ENCODE measurements at regions not wholly inside any gene's neighbourhood (a gene's known extent, or its start where the extent isn't known, plus 50 kb on each side); places are given as distances from the start of the nearest gene placed in this dataset.
A peak's percentile ranks its signal among the peaks of the same experiment; 100 is the strongest.

DNA sequence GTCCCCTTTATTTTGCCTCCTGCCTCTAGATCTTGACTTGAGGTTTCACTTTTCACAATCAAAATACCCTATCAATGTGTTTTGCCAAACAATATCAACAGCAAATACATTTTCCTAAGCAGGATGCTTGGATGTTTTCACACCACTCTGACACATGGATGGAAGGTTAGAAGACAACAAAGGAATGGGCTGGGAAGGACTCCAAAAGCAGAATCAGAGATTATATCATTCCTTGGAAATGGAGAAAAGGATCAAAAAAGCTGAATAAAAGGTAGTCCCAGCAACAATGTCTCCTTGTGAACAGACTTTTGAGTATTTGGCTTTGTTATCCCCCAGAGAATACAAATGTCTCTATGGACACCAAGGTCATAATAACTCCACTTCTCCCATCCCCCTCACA, 170.8 kb downstream of the ETAA1 start:
- no peak overlapping the region for H3K4me3 ChIP-seq (ENCODE audit: low read length)
- TF ChIP-seq, protein P1, sequence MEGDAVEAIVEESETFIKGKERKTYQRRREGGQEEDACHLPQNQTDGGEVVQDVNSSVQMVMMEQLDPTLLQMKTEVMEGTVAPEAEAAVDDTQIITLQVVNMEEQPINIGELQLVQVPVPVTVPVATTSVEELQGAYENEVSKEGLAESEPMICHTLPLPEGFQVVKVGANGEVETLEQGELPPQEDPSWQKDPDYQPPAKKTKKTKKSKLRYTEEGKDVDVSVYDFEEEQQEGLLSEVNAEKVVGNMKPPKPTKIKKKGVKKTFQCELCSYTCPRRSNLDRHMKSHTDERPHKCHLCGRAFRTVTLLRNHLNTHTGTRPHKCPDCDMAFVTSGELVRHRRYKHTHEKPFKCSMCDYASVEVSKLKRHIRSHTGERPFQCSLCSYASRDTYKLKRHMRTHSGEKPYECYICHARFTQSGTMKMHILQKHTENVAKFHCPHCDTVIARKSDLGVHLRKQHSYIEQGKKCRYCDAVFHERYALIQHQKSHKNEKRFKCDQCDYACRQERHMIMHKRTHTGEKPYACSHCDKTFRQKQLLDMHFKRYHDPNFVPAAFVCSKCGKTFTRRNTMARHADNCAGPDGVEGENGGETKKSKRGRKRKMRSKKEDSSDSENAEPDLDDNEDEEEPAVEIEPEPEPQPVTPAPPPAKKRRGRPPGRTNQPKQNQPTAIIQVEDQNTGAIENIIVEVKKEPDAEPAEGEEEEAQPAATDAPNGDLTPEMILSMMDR (conservative IDR thresholded peaks at IDR 0.05; ENCODE audit: low read length) = no peak
- peak; percentile 44 for DNase-seq (ENCODE audit: low read depth)

DNA sequence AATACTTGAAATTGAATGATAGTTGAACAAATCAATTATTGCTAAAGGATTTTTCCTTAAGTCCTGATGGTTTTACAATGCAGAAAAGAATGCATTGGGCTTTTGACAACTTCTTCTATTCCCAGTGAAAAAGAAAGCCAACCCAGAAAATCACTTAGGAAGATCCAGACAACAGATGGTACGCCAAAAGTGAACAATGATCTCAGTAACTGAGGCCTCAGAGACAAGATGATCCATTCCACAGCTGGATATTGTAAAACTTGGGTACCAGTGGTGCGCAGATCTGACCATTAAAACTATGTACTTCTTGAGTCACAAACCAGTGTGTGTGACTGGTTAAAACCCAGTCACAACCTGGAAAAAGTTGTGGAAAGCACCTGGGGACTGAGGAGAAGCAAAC, 173.5 kb downstream of the ETAA1 start:
- TF ChIP-seq, protein P1 (conservative IDR thresholded peaks at IDR 0.05; ENCODE audit: low read length) = no peak
- H3K4me3 ChIP-seq (ENCODE audit: low read length) = no peak overlapping the region
- no peak for DNase-seq (ENCODE audit: low read depth)

DNA sequence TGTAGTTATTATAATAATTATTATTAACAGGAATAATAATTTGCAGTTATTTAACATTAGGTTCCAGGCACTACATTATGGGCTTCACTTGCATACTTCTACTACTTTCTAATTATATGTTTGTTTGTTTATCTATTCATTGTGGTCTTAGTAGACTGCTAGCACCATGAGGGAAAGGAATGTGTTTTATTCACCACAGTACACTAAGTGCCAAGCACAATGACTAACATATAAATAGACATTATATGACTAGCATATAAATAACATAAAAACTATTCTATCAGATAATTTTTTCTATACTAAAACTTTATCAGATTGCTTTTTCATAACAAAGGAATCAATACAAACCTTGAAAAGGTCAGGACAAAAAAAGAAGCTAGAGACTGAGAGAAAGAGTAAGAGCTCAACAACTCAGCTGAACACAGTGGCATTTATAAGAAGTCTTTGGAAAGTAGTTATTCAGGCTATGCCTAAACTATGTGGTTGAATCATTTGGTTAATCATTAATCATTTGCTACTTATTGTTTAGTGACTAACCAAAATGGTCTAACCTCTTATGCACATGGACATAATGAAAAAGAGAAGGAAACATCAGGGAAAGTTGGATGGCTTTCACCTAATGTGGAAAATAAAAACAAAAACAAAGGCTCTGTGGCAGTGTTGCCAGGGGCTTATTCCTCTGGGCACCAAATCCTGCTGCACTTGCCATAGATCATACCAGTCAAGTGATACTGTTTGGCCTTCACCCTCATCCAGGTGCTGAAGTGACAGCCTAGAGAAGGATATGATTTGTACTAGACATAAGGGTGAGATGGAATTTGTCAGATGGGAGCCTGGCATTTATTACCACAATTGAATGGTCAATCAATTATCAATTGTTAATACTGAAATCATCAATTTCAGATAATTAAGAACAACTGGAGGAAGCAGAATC, 174.9 kb downstream of the ETAA1 start:
- TF ChIP-seq, protein P1 (conservative IDR thresholded peaks at IDR 0.05; ENCODE audit: low read length) = no peak
- H3K4me3 ChIP-seq (ENCODE audit: low read length) = no peak overlapping the region
- DNase-seq (ENCODE audit: low read depth) = peak; percentile 71

DNA sequence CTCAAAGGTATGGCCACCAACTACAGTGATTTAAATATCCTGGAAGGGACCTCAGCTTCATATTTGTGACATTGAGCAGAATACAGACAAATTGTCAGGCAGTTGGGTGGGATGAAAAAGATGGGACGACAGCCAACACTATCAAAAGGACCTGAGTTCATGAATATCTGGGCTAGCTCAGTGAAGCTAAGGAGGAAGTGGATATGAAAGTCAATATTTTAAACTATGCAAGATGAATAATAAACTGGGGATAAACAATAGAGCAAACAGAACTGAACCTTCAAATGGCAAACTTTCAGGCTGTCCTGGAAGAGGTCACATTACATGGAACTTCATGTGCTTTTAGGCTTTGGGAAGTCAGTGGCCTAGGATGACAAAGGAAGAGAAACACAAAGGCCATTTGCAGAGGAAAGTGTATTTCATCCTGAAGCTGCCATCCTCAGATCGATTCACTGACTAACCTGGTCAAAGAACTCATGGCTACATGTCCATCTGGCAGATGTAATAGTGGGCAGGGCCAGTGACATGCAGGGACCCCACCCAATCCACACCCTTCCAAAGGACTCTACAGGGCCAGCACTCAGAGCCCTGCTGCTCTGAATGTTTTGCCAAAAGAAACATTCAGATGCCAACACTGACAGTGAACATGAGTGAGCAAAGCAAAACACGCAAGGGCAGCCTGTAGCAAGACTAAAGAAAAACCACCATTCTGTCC, 175.7 kb downstream of the ETAA1 start:
- peak; percentile 45 for DNase-seq (ENCODE audit: low read depth)
- TF ChIP-seq, protein P1 (conservative IDR thresholded peaks at IDR 0.05; ENCODE audit: low read length) = no peak
- H3K4me3 ChIP-seq (ENCODE audit: low read length) = no peak overlapping the region

DNA sequence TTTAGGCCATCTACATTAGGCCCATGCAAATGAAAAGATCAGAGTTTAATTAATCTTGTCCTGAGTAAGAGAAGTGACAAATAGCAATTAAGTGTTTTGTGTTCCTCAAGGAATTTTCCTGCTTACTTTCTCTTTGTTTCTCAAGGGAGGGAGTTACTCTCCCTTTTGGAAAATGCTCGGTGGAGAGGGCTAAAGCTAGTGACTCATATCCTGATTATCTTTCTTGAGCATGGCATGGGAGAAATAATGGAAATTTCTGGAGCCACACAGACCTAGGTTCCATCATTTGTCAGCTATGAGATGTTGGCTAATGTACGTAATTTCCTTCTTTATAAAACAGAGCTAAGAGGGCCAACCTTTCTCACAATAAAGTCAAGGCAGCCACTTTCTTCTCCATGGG, 177.1 kb downstream of the ETAA1 start:
- TF ChIP-seq, protein P1 (conservative IDR thresholded peaks at IDR 0.05; ENCODE audit: low read length) = no peak
- H3K4me3 ChIP-seq (ENCODE audit: low read length) = no peak overlapping the region
- DNase-seq (ENCODE audit: low read depth) = peak; percentile 62

DNA sequence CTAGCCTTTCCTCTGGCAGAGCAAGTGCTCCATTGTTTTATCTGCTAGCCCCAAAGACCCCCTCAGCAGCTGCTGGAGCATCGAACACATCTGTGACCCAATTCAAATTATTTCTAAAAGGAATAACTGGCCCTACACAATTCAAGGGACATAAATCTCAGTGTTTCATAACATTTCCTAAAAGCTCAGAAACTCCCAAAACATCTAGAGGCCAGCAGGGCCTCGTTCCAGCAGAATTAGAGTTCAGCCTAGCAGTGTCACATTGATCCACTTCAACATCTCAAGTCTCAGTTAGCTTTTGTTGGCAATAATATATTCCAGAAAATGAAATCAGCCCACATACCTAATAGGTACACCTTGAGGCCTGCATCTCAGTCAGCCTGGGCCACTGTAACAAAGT, 179.1 kb downstream of the ETAA1 start:
- DNase-seq (ENCODE audit: low read depth) = no peak
- TF ChIP-seq, protein P1 (conservative IDR thresholded peaks at IDR 0.05; ENCODE audit: low read length) = no peak
- H3K4me3 ChIP-seq (ENCODE audit: low read length) = no peak overlapping the region
